HL-60 (cell line): ENCODE measurements at regions not wholly inside any gene's neighbourhood (a gene's known extent, or its start where the extent isn't known, plus 50 kb on each side); places are given as distances from the start of the nearest gene placed in this dataset.
"Not testable (repeated sequence)": the region's sequence is repeated elsewhere in the genome, so short reads cannot be mapped to it uniquely, and the experiment has no call there.

Experiments
- TF ChIP-seq, protein P1 (sequence below): IDR thresholded peaks from one replicate; pipeline ENCODE4 v1.5.1; 2011; ENCODE audit warnings: low read length, control low read depth, inconsistent platforms; ENCODE audit not compliant: insufficient read depth
- TF ChIP-seq, protein P2 (sequence below): IDR thresholded peaks from 2 replicates; pipeline ENCODE4 v1.6.1; 2012; ENCODE audit warnings: low read depth; ENCODE audit not compliant: insufficient replicate concordance

DNA sequence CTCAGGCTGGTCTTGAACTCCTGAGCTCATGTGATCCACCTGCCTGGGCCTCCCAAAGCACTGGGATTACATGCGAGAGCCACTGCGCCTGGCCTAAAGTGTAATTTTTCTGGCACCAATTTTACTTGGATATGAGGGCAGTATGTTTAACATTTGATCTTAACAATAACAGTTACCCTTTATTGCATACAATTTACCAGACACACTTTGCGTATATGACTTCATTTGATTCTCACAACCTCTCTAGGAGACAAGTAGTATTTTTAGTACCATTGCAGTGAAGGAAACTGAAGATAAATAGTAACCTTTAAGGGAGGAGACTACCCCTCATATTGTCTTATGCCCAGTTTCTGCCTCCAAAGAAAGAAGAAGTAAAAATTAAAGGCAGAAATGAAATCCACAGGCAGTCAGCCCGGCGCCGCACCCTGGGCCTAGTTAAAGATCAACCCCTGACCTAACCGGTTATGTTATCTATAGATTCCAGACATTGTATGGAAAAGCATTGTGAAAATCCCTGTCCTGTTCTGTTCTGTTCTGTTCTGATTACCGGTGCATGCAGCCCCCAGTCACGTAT lies 54.0 kb downstream of the CYP26A1 start:
- TF ChIP-seq, protein P1, sequence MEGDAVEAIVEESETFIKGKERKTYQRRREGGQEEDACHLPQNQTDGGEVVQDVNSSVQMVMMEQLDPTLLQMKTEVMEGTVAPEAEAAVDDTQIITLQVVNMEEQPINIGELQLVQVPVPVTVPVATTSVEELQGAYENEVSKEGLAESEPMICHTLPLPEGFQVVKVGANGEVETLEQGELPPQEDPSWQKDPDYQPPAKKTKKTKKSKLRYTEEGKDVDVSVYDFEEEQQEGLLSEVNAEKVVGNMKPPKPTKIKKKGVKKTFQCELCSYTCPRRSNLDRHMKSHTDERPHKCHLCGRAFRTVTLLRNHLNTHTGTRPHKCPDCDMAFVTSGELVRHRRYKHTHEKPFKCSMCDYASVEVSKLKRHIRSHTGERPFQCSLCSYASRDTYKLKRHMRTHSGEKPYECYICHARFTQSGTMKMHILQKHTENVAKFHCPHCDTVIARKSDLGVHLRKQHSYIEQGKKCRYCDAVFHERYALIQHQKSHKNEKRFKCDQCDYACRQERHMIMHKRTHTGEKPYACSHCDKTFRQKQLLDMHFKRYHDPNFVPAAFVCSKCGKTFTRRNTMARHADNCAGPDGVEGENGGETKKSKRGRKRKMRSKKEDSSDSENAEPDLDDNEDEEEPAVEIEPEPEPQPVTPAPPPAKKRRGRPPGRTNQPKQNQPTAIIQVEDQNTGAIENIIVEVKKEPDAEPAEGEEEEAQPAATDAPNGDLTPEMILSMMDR: not testable (repeated sequence)
- TF ChIP-seq, protein P2, sequence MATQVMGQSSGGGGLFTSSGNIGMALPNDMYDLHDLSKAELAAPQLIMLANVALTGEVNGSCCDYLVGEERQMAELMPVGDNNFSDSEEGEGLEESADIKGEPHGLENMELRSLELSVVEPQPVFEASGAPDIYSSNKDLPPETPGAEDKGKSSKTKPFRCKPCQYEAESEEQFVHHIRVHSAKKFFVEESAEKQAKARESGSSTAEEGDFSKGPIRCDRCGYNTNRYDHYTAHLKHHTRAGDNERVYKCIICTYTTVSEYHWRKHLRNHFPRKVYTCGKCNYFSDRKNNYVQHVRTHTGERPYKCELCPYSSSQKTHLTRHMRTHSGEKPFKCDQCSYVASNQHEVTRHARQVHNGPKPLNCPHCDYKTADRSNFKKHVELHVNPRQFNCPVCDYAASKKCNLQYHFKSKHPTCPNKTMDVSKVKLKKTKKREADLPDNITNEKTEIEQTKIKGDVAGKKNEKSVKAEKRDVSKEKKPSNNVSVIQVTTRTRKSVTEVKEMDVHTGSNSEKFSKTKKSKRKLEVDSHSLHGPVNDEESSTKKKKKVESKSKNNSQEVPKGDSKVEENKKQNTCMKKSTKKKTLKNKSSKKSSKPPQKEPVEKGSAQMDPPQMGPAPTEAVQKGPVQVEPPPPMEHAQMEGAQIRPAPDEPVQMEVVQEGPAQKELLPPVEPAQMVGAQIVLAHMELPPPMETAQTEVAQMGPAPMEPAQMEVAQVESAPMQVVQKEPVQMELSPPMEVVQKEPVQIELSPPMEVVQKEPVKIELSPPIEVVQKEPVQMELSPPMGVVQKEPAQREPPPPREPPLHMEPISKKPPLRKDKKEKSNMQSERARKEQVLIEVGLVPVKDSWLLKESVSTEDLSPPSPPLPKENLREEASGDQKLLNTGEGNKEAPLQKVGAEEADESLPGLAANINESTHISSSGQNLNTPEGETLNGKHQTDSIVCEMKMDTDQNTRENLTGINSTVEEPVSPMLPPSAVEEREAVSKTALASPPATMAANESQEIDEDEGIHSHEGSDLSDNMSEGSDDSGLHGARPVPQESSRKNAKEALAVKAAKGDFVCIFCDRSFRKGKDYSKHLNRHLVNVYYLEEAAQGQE: not testable (repeated sequence)
